RWPE1 (cell line): ENCODE measurements at regions not wholly inside any gene's neighbourhood (a gene's known extent, or its start where the extent isn't known, plus 50 kb on each side); places are given as distances from the start of the nearest gene placed in this dataset.

Experiments
- CTCF ChIA-PET: fragments of 350-600 bp; sonication (Branson Sonifier 250); formaldehyde crosslinking; extraction: SDS; loops from one replicate; lab custom pipeline; 2021; lab: Yijun Ruan, JAX
- POLR2A ChIA-PET: fragments of 400-600 bp; formaldehyde crosslinking; extraction: SDS; loops from one replicate; lab custom pipeline; 2020; ENCODE audit warnings: antibody characterized with exemption; ENCODE audit not compliant: low non-redundant PET; lab: Yijun Ruan, JAX
- DNase-seq: peaks from one replicate; pipeline ENCODE4 v3.0.0; 2012; ENCODE audit warnings: low spot score
- H3K27ac ChIP-seq: fragments of 450-650 bp; 2 replicates; pipeline ENCODE4 v1.5.1; 2017
- CTCF ChIP-seq: fragments of 450-650 bp; conservative IDR thresholded peaks from 2 replicates; pipeline ENCODE4 v1.5.1; 2017; ENCODE audit warnings: low read depth, mild to moderate bottlenecking

- ChIA-PET CTCF (no interaction called here), POLR2A (no interaction called here)
- DNase-seq = no peak
- TF ChIP-seq CTCF = no peak
- no peak overlapping the region for H3K27ac ChIP-seq
Measured at GRCh38 chr9:107108342-107109130, 174.5 kb upstream of the RAD23B start.

- ChIA-PET CTCF (no interaction called here), POLR2A (no interaction called here)
- no peak for TF ChIP-seq CTCF
Measured at GRCh38 chr9:107109324-107109723, 173.8 kb upstream of the RAD23B start.

GRCh38 chr9:107110153-107110552, 172.9 kb upstream of the RAD23B start:
- CTCF ChIA-PET = no interaction called here

More at GRCh38 chr9:107109324-107109723, 173.8 kb upstream of the RAD23B start:
- H3K27ac ChIP-seq = no peak overlapping the region
- DNase-seq = no peak

GRCh38 chr9:107112707-107113243, 170.3 kb upstream of the RAD23B start:
- ChIA-PET CTCF (interaction anchor here (0.6 kb wide), 1 partner anchor 940 kb away, joined by 3 read pairs; no protein-coding TSS in a partner anchor), POLR2A (no interaction called here)
- no peak overlapping the region for H3K27ac ChIP-seq
- DNase-seq = no peak
- no peak for TF ChIP-seq CTCF

More at GRCh38 chr9:107110153-107110552, 172.9 kb upstream of the RAD23B start:
- TF ChIP-seq CTCF = no peak
- POLR2A ChIA-PET = no interaction called here
- H3K27ac ChIP-seq = no peak overlapping the region
- no peak for DNase-seq

GRCh38 chr9:107118863-107119624, 164.0 kb upstream of the RAD23B start:
- TF ChIP-seq CTCF = no peak
- no peak for DNase-seq
- ChIA-PET POLR2A (no interaction called here), CTCF (interaction anchor here (0.6 kb wide), 2 partner anchors 11 to 472 kb away, joined by 3 read pairs; no protein-coding TSS in a partner anchor)
- H3K27ac ChIP-seq = no peak overlapping the region

- DNase-seq = no peak
- no peak for TF ChIP-seq CTCF
- no peak overlapping the region for H3K27ac ChIP-seq
- CTCF ChIA-PET = interaction anchor here (0.6 kb wide), 2 partner anchors 11 to 473 kb away, joined by 3 read pairs; no protein-coding TSS in a partner anchor
- POLR2A ChIA-PET = no interaction called here
Measured at GRCh38 chr9:107119735-107120134, 163.3 kb upstream of the RAD23B start.
